Non-pigmented ciliary epithelial cell (primary cell): ENCODE measurements at regions not wholly inside any gene's neighbourhood (a gene's known extent, or its start where the extent isn't known, plus 50 kb on each side); places are given as distances from the start of the nearest gene placed in this dataset.

Experiments used
- DNase-seq: peaks from one replicate; pipeline ENCODE4 v3.0.0-alpha.2; 2010; ENCODE audit warnings: low read depth

DNA sequence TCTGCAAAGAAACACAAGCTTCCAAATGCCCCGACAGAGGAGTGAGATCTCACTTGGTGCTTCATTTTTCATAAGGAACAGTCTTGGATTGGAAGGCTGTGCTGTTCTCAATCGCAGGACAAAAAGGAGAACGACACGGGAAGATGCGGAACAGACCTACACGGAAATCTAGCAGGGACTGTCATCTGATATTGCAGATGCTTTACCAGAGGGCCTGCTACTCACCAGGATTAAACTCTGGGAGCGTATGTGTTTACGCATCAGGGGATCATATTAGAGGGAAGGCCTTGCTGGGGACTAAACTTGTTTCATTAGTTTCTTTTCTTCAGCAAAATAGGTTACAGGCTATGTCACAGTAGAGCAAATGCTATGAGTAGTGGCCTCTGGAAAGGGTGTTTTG lies 82.8 kb upstream of the EEPD1 start:
- DNase-seq, result no peak

DNA sequence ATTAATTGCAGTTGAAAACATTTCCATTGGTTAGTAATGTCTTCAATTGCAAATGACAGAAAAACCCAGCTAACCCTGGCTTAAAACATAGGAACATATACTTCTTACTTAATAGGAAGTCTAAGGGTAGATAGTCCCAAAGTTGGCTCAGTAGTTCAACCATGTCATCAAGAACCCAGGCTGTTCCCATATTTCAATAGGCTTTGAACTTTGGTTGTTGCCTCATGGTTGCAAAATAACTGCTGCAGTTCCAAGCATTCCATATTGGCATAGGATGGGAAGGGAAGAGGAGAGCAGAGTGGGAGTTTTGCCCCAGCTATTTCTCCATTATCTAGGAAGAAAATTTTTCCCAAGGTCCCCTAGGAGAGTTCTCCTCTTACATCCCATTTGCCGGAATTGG lies 81.4 kb upstream of the EEPD1 start:
- DNase-seq, result no peak

DNA sequence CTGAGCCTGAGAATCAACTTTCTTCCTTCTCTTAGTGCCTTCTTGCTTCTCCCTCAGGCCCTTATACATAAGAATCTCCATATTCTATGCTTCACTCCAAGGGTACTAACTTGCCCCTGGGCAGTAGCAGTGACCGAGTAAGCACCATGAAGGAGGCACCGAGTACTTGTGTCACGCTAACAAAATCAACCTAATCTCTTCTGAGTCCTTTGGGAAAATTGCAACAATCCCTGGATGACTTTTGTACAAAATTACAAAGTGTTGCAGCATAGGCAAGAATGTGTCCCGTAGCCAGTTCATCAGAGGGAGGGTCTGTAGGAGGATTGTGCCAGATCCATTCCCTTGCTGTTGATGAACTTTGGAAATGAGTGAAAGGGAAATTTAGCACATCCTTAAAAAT lies 80.4 kb upstream of the EEPD1 start:
- DNase-seq, result no peak

DNA sequence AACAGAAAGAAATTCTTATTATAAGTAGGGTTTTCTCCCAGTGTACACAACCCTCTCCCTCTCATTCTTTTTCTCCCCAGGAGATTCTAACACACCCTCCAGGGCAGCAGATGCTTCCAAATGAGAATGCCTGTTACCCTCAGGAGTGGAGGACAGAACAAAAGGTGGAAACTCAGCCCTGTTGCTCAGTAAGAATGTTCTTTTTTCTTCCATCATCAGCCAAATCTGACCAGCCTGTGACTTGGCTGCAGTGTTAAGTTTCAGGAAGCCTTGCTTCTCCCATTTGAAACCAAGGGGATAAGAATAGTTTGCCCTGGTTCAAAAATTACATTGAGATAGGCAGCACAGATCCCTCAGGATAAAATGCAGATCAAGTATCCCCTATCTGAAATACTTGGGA lies 77.5 kb upstream of the EEPD1 start:
- DNase-seq, result no peak

DNA sequence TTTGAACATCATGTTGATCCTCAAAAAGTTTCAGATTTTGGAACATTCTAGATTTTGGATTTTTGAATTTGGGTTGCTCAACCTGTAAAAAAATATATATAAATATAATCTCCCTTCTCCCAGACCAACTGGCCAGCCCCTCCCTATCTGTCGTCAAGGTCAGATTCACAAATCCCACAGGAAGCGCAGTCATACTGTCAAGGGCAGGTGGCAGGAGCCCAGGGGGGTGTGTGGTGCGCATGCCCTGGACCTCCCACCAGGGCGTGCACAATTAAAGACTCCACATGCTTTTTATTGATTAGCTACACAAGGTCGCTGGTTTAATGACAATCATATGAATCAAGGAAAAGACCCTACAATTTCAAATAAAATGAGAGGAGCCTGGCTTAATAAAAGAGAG lies 77.0 kb upstream of the EEPD1 start:
- DNase-seq, result no peak

DNA sequence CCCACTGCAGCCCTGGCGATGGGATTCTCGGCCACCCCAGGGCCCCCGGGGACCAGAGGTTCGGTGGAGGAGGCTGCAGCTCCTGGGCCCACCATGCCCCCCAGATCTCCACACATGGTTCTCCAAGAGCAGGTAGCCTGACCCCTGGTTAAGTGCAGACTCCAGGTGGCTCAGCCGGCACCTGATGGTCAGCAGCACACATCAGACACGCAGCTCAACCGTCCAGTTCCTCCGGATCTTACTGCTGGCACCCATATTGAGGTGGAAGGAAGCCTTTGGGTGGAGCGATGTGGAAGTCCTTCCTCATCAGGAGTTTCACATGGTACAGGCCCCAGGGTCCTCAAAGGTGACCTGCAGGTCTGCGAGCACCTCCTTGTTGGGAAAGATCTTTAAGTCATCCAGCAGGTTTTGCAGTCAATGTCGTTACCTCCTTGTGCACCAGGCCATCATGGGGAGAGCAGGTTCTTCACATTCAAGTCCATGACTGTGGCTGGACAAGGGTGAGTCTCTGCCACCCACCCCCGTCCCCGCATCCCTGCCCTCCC lies 74.2 kb upstream of the EEPD1 start:
- no peak for DNase-seq

DNA sequence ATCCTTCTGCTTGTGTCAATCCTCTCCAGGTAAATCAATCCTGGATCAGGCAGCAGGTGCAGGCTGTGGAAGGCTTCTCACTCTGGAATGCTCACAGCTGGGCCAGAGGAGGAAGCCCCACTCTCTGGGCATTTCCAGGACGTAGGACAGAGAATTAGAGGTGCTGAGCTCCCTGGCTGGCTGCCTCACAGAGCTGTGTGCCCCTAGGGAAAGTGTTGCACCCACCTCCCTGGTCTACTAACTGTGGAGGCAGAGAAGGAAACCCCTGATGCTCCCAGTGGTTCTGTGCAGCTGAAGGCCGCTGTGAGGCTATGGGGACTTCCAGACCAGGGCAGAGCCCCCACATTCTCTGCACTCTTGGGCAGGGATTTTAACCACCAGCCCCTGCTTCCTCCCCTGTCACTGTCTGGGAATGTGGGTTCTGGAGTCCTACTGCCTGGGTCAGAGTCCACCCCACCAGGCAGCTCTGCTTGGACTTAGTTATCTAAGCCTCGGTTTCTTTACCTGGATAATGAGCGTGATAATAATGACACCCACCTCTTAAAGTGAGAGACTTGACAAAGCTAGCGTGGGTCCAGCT lies 73.5 kb upstream of the EEPD1 start:
- DNase-seq, result peak; percentile 14

DNA sequence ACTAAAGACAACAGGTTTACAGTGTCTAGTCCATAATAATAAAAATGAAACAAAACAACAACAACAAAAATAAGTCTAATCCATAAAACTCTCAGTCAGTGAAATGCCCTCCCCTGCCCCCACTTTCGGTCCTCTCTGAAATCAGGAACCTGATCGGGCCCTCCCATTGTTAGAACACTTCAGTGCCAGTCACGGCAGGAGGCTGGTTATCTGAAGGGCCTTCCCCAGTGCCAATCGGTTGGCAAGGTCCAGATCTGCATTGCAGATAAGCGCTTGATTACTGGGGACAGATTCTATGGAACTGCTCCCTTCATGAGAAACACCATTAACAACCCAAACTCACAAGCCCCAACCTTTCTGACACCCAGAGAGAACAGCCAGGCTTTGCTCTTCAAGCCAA lies 72.2 kb upstream of the EEPD1 start:
- DNase-seq, result no peak

DNA sequence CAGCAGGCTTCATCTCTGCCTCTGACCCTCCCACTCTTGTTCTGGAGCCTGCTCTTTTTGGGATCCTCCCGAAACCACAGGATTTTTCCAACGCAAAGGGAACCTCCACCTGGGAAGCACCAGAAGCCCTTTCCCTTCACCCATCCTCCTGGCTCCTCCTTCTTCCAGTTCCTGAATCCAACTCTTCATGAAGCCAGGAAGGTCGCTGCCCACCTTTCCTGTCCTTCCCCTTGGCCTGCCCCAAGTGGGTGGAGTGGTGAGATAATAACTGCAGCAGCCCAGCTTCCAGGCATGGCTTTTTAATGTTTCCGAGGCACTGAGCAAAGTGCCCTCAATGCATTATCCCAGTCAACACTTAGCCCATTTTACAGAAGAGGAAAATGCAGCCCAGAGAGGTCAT lies 70.8 kb upstream of the EEPD1 start:
- no peak for DNase-seq

DNA sequence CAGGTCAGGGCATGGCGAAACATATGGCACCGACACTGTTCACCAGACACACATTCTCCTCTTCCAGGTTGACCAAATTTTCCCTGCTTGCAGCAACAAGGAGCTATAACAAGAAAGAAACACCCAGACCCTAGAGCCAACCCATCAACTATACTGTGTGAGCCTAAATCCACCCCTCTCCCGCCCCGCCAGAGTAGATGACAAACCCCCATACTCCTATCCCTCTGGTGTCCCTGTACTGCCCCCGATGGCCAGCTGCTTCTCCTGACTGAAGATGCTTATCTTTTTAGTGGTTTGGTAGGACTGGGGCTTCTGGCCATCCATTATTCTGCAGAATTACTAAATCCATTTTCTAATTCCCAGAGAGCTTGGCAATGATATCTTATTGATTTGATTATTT lies 70.1 kb upstream of the EEPD1 start:
- no peak for DNase-seq

DNA sequence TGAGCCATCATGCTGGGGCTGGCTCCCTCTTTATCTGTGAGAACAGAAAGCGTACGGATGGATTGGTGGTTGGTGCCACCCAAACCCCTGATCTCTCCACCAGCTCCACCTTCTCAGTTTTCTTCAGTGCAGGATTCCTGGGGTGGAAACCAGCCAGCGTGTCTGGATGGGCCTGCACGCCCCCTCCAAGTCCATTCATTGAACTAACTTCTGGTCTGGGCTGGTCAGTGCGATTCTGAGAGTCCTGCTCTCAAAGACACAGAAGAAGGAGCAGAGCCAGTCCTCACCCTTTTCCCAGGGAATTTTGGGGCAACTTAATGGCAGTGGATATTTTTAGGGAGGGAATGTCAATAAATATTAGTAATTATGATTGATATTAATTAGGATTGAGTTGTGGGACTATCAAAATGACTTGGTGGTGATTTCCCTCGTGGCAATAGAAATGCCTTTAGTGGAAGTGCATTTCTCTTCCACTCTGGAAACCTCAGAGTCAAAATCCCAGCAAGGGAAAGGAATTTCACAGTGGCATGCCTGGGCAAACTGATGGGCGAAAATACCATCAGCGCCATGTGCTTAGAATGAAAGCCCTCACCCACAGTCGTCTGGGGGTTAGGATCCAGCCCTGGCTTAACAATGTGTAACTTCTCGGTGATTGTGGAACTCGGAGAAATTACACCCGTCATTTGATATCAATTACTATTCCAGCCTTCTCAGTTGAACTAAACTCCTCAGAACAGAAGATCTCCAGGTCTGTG lies 69.3 kb upstream of the EEPD1 start:
- no peak for DNase-seq

DNA sequence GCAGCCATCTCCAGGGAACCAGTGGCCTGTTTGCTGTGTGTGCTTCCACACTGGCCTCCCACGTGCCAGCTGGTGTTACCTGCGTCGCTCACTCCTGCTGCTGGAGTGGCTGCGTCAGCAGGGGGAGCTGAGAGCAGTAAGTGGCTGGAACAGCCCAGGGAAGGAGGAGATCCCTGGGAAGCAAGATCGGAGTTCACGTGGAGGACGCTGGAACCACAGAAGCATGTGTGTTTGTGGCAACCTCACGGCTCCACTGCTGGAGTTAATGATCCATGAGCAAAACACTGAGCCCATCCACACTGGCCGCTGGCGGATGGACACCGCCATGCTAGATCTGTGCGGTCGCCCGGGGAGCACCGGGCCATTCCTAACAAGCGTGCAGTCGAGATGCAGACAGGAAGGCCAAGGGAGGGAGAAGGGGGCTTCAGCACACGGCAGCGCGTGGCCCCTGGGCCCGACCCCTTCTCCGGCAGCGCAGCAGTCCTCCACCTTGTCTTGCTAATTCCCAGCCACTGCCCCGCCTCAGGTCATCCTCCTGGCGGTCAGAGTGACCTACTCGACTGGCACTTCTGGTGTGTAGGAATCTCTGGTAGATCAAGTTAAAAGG lies 68.5 kb upstream of the EEPD1 start:
- peak; percentile 52 for DNase-seq

DNA sequence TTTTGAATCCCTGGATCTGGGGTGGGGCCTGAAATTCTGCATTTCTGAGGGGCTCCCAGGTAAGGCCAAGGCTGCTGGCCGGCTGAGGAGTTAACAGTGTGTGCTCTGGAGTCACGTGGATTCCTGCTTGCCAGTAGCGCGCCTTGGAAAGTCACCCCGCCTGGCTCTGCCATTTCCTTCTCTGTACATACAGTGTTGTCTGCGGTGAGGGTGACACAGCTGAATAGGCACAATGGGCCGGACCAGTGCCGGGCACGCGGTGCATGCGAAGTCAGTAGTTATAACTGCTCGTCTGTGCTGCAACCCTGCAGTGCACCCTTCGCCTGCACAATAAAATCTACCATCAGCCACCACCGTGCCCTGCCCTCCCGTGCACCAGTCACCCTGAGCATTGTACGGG lies 68.0 kb upstream of the EEPD1 start:
- DNase-seq, result no peak

DNA sequence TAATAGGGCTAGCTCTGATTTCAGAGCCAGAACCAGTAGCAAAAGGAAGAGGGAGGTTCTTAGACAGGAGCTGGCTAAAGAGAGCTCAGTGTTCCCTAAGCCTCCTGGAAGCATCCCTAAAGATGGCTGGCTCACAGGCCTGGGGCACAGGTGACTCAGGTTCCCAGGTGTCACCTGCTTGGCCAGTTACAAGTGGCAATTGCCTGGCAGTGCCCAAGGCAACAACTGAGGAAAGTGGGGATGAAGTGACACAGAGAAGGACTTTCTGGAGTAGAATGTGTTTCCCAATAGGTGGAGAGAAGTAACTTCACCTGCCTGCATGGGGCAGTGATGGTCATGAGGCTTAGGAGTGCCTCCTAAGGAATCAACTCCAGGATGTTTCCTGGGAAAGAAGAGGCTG lies 66.5 kb upstream of the EEPD1 start:
- DNase-seq, result no peak

DNA sequence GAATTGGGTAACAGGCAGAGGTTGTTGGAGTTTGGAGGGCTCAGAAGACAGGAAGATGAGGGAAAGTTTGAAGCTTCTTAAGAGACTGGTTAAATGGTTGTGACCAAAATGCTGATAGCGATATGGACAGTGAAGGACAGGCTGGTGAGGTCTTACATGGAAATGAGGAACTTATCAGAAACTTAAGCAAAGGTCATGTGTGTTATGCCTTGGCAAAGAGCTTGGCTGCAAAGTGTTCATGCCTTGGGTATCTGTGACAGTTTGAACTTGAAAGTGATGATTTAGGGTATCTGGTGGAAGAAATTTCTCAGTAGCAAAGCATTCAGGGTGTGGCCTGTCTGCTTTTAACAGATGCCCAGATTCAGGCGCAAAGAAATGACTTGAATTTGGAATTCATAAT lies 64.5 kb upstream of the EEPD1 start:
- DNase-seq, result no peak

DNA sequence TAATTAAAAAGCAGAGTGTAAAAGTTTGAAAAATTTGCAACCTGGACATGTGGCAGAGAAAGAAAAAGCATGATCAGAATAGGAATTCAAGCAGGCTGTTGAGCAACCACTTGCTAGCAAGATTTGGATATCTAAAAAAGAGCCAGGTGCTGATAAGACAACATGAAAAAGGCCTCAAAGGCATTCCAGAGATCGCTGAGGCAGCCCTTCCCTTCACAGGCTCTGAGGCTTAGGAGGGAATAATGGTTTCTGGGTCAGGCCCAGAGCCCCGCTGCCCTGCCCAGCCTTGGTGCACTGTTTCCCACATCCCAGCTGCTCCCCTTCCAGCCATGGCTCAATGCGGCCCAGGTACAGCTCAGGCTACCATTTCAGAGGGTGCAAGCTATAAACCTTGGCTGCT lies 64.1 kb upstream of the EEPD1 start:
- no peak for DNase-seq

DNA sequence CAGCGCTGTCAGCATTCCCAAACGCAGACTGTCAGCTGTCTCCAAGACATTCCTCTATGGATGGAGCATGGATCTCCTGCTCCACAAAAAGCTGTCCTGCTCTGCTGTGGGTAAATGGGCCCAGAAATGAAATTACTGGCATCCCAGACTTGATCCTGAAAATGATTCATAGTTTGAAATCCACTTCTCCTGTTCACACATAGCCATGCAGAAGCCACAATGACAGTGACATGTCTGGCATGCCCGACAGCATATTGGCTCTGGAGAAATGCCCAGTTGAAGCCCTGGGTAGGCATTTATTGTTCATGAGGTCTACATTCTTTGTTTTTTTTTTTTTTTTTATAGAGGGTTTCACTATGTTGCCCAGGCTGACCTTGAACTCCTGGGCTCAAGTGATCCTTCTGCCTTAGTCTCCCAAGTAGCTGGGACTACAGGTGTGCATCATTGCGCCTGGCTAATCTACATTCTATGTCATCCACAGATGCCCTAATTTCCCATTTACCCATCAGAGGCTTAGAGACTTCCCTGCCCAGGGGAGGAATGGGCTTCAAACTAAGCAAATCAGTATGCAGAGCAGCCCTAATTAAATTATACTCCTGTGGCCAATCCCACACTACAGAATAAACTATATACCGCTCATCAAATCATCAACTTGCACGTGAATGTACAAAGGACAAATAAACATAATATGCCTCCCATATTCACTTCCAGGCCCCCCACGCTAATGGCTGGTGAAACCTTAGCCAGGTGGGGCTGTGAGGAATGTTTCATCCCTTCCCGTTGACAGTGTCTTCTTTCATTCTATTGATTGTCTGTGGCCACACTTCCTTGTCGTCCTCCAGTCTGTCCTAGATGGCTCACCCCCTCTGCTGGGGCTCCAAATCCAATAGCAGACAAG lies 61.8 kb upstream of the EEPD1 start:
- DNase-seq, result no peak

DNA sequence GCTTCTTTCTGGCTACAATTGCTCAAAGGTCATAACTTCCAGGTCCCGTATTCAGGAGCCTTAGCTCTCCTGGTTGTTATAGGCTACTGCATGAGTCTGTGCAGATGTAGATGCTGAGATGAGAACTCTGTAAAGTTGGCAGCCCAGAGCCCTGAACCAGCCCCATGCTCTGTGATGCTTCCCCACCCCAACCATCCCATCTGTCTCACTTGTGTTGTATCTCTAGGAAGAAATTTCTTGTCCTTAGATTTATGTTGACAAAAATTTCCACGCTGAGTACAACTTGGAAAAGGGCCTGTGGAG lies 61.2 kb upstream of the EEPD1 start:
- no peak for DNase-seq

DNA sequence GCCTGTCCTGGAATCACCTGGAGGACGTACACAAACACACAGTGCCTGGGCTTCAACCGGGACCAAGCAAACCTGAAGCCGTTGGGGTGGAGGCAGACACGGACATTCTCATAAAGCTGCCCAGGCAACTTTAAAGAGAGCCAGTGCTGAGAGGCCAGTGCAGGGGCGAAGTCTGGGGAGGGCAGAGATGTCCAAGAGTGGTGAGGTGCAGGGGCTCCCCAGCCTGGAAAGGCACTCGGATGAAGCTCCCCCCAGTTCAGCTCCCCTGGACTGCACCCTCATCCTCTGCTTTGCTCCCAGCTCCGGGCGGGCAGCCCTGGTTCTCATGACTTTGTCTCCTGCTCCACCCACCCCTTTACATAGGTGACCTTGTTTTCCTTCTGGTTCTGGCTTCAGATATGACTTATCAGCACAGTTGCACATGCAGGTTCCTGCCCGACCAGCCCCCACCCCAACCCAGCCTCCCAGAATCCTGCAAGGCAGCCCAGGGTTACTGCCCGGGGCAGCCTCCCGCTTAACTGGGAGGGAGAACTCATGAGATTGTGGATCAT lies 60.8 kb upstream of the EEPD1 start:
- DNase-seq, result no peak

DNA sequence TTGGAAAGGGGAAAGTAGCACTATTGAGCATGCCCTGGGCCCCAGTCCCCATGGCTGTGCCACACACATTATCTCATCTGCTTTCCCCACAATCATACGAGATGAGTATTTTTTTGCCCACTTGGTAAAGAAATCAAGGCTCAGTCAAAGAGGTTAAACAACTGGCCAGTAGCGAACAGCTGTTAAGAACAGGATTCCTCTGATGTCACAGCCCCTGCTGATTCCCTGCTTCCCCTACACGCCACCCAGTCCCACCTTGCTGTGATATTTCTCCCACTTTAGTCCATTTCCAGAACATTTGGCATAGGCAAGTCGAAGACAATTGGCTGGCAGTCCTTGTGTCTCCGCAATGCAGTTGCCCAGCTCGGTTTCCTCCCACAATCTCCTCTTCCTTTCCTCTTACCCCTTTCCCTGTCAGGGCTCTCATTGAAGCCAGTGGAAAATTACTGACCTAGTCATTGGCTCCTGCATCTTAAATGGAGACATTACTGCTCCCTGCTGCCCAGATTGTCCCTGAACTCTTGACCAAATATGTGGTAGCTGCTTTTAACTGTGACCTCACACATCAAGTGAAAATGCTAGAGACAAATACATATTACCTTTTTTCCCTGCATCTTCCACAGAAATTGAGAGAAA lies 56.5 kb upstream of the EEPD1 start:
- DNase-seq, result no peak

DNA sequence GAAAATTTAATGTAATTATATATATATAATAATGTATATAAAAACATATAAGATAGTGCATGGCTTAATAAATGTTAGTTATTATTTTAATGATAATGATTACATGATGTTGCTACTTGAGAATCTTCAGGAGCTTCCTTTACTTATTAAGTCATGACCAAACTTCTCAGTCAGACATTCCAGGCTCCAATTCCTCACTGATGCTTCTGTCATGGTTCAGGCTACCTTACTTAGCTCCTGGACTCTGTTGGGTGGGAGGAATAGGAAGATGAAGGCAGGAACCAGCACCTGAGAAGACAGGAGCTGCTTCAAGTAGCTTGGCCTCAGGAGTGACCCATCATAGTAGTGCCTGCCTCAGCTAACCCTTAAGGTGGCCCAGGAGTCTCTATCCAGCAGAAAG lies 55.0 kb upstream of the EEPD1 start:
- DNase-seq, result no peak

DNA sequence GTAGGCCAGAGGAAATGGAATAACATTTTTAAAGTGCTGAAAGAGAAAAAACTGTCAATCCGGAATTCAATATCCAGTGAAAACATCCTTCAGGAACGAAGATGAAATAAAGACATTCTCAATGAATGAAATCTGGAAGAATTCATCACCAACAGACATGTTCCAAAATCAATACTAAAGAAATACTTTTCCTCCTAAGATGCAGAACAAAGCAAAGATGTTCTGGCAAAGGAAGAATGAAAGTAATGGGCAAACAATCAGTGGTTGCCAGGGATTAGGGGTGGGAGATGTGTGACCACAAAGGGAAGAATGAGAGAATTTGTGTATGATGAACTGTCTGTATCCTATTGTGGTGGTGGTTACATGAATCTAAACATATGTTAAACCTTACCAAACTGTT lies 52.8 kb upstream of the EEPD1 start:
- no peak for DNase-seq
